ENCODE measurements at regions not wholly inside any gene's neighbourhood (a gene's known extent, or its start where the extent isn't known, plus 50 kb on each side); places are given as distances from the start of the nearest gene placed in this dataset.

DNA sequence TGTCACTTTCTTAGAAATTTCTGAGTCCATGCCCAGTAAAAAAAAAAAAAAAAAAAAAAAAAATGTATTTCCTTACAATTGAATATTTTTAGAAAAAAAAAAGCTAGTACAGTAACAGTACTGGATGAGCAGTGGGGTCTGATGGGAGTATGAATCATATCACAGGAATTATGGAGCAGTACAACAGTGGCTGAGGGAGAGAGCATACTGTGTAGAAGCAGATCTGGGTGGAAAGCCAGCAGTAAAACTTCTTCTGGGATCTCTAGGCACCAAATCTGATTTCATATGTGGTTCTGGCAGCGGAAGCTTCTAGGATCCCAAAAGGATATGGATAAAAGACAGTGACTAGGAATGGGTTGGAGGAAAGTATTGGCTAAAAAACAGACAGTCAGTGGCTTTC, 414.9 kb upstream of the FSHR start:
- Mint-ChIP-seq H3K4me1 (peaks cover 0 to under 1% of the 10 kb centered on the region in 2 experiments; a peak in 1 of 4 replicates), H3K9me3 (no peaks in the 10 kb centered on the region), H3K27me3 (ENCODE audit: low read depth) (no peaks in the 10 kb centered on the region; the same call in 1 of the 2 replicates), H3K4me3 (no peak overlapping the region), H3K36me3 (ENCODE audit: insufficient read depth in 1 of 3, low read depth in 3 of 3) (no peaks in the 10 kb centered on the region), H3K27ac (no peak overlapping the region)
- Histone ChIP-seq H4K91ac (ENCODE audit: insufficient read length, low read depth, low read length) (no peak overlapping the region), H2BK12ac (ENCODE audit: insufficient read length, low read depth, low read length) (no peak overlapping the region), H2BK120ac (ENCODE audit: low read depth, low read length, poor library complexity, severe bottlenecking) (no peak overlapping the region), H2BK5ac (ENCODE audit: insufficient read length, low read length) (no peak overlapping the region), H3K18ac (ENCODE audit: insufficient read length, low read depth, low read length) (no peak overlapping the region), H3T11ph (ENCODE audit: low read length) (no peak overlapping the region), H4K5ac (ENCODE audit: insufficient read length, low read depth, low read length) (no peak overlapping the region), H3K79me2 (ENCODE audit: insufficient read depth, low read length) (no peaks in the 10 kb centered on the region), H3K4me2 (ENCODE audit: insufficient read depth, insufficient read length, low read length) (no peak overlapping the region), H3K23ac (ENCODE audit: insufficient read length, low read depth, low read length) (no peak overlapping the region), H3K56ac (ENCODE audit: insufficient read length, low read depth, low read length) (no peak overlapping the region), H3K79me1 (ENCODE audit: insufficient read depth, low read depth, low read length, poor library complexity, severe bottlenecking) (no peaks in the 10 kb centered on the region), H3K23me2 (ENCODE audit: insufficient read length, low read depth, low read length, poor library complexity, severe bottlenecking) (no peaks in the 10 kb centered on the region), H3K9ac (ENCODE audit: extremely low read depth, insufficient read length, low read length) (no peak overlapping the region), H2AK5ac (ENCODE audit: insufficient read length, low read length) (no peak overlapping the region), H2BK20ac (ENCODE audit: low read depth, low read length, poor library complexity, severe bottlenecking) (no peak overlapping the region), H3K27ac (ENCODE audit: insufficient read length, low read depth, low read length) (no peak overlapping the region), H3K14ac (ENCODE audit: insufficient read depth, low read length) (no peak overlapping the region), H2AFZ (ENCODE audit: low read length) (no peak overlapping the region), H4K8ac (replicated peaks; ENCODE audit: insufficient read length, low read depth, low read length) (no peak overlapping the region), H3K27me3 (ENCODE audit: insufficient read depth, low read length) (no peaks in the 10 kb centered on the region), H3K4ac (ENCODE audit: low read depth, low read length) (no peak overlapping the region), H2BK15ac (ENCODE audit: low read depth, low read length) (no peak overlapping the region), H3K4me1 (ENCODE audit: insufficient read depth, low read length) (no peaks in the 10 kb centered on the region), H3K9me3 (ENCODE audit: control insufficient read depth, low read depth, low read length) (no peaks in the 10 kb centered on the region), H4K20me1 (ENCODE audit: control insufficient read depth, insufficient read depth, insufficient read length) (no peaks in the 10 kb centered on the region)
- DNase-seq = no peak
- TF ChIP-seq, protein P1, sequence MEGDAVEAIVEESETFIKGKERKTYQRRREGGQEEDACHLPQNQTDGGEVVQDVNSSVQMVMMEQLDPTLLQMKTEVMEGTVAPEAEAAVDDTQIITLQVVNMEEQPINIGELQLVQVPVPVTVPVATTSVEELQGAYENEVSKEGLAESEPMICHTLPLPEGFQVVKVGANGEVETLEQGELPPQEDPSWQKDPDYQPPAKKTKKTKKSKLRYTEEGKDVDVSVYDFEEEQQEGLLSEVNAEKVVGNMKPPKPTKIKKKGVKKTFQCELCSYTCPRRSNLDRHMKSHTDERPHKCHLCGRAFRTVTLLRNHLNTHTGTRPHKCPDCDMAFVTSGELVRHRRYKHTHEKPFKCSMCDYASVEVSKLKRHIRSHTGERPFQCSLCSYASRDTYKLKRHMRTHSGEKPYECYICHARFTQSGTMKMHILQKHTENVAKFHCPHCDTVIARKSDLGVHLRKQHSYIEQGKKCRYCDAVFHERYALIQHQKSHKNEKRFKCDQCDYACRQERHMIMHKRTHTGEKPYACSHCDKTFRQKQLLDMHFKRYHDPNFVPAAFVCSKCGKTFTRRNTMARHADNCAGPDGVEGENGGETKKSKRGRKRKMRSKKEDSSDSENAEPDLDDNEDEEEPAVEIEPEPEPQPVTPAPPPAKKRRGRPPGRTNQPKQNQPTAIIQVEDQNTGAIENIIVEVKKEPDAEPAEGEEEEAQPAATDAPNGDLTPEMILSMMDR (conservative IDR thresholded peaks at IDR 0.05) = no peak
- WGBS (ENCODE audit: extremely low coverage, insufficient read length, low lambda C conversion rate) = no CpG with 5 or more reads among the region's 1 CpG
